H9 (cell line): ENCODE measurements at regions not wholly inside any gene's neighbourhood (a gene's known extent, or its start where the extent isn't known, plus 50 kb on each side); places are given as distances from the start of the nearest gene placed in this dataset.

Experiments used
- DNase-seq: peaks from one replicate; pipeline ENCODE4 v3.0.0-alpha.2; 2017
- H2AFZ ChIP-seq: one replicate; pipeline ENCODE4 v1.6.1; 2013; ENCODE audit warnings: mild to moderate bottlenecking, low read length, control low read depth, moderate library complexity
- H2AK5ac ChIP-seq: 2 replicates; pipeline ENCODE4 v1.6.1; 2013; ENCODE audit warnings: low read length, control low read depth, mixed read lengths; ENCODE audit not compliant: insufficient read length
- H2BK120ac ChIP-seq: one replicate; pipeline ENCODE4 v1.6.1; 2013; ENCODE audit warnings: low read depth, mild to moderate bottlenecking, low read length, control low read depth, inconsistent platforms; ENCODE audit not compliant: poor library complexity, severe bottlenecking
- H2BK12ac ChIP-seq: 2 replicates; pipeline ENCODE4 v1.6.1; 2013; ENCODE audit warnings: low read length, control low read depth, mixed read lengths, low read depth; ENCODE audit not compliant: insufficient read length
- H2BK15ac ChIP-seq: 2 replicates; pipeline ENCODE4 v1.6.1; 2013; ENCODE audit warnings: low read depth, low read length, control low read depth
- H2BK20ac ChIP-seq: one replicate; pipeline ENCODE4 v1.6.1; 2013; ENCODE audit warnings: low read depth, mild to moderate bottlenecking, low read length, control low read depth, inconsistent platforms; ENCODE audit not compliant: poor library complexity, severe bottlenecking
- H2BK5ac ChIP-seq: 2 replicates; pipeline ENCODE4 v1.6.1; 2013; ENCODE audit warnings: low read length, control low read depth, mixed read lengths; ENCODE audit not compliant: insufficient read length
- H3K14ac ChIP-seq: 2 replicates; pipeline ENCODE4 v1.6.1; 2013; ENCODE audit warnings: low read length, control low read depth; ENCODE audit not compliant: insufficient read depth
- H3K18ac ChIP-seq: 2 replicates; pipeline ENCODE4 v1.6.1; 2013; ENCODE audit warnings: low read depth, mild to moderate bottlenecking, mixed read lengths, low read length, control low read depth; ENCODE audit not compliant: insufficient read length
- H3K23ac ChIP-seq: 2 replicates; pipeline ENCODE4 v1.6.1; 2013; ENCODE audit warnings: low read length, control low read depth, mixed read lengths, low read depth; ENCODE audit not compliant: insufficient read length
- H3K23me2 ChIP-seq: 2 replicates; pipeline ENCODE4 v1.6.1; 2013; ENCODE audit warnings: low read depth, mild to moderate bottlenecking, mixed read lengths, low read length, control low read depth; ENCODE audit not compliant: insufficient read length, poor library complexity, severe bottlenecking
- H3K27ac ChIP-seq: 2 replicates; pipeline ENCODE4 v1.5.1; 2013; ENCODE audit warnings: low read length, control low read depth, mixed read lengths, low read depth; ENCODE audit not compliant: insufficient read length
- H3K27me3 ChIP-seq: 2 replicates; pipeline ENCODE4 v1.6.1; 2013; ENCODE audit warnings: low read length, control low read depth, inconsistent platforms; ENCODE audit not compliant: insufficient read depth
- H3K4ac ChIP-seq: 2 replicates; pipeline ENCODE4 v1.6.1; 2013; ENCODE audit warnings: low read depth, mild to moderate bottlenecking, control low read depth, inconsistent platforms, low read length, moderate library complexity
- H3K4me1 ChIP-seq: 2 replicates; pipeline ENCODE4 v1.6.1; 2013; ENCODE audit warnings: low read length, control low read depth, inconsistent platforms; ENCODE audit not compliant: insufficient read depth
- H3K4me2 ChIP-seq: 2 replicates; pipeline ENCODE4 v1.6.1; 2013; ENCODE audit warnings: low read length, control low read depth, mixed read lengths; ENCODE audit not compliant: insufficient read length, insufficient read depth
- H3K56ac ChIP-seq: 2 replicates; pipeline ENCODE4 v1.6.1; 2013; ENCODE audit warnings: low read depth, mild to moderate bottlenecking, mixed read lengths, low read length, control low read depth; ENCODE audit not compliant: insufficient read length
- H3K79me1 ChIP-seq: 2 replicates; pipeline ENCODE4 v1.6.1; 2013; ENCODE audit warnings: low read depth, mild to moderate bottlenecking, moderate library complexity, low read length, control low read depth, inconsistent platforms; ENCODE audit not compliant: insufficient read depth, poor library complexity, severe bottlenecking
- H3K79me2 ChIP-seq: 2 replicates; pipeline ENCODE4 v1.6.1; 2013; ENCODE audit warnings: low read length, control low read depth, inconsistent platforms; ENCODE audit not compliant: insufficient read depth
- H3K9ac ChIP-seq: 2 replicates; pipeline ENCODE4 v1.6.1; 2013; ENCODE audit warnings: low read length, control low read depth, mixed read lengths; ENCODE audit not compliant: insufficient read length; ENCODE audit errors: extremely low read depth
- H3K9me3 ChIP-seq: one replicate; pipeline ENCODE4 v1.6.1; 2013; ENCODE audit warnings: low read depth, low read length, inconsistent platforms; ENCODE audit not compliant: control insufficient read depth
- H3T11ph ChIP-seq: one replicate; pipeline ENCODE4 v1.6.1; 2013; ENCODE audit warnings: mild to moderate bottlenecking, low read length, control low read depth, inconsistent platforms
- H4K20me1 ChIP-seq: one replicate; pipeline ENCODE4 v1.6.1; 2013; ENCODE audit not compliant: control insufficient read depth, insufficient read length, insufficient read depth
- H4K5ac ChIP-seq: 2 replicates; pipeline ENCODE4 v1.6.1; 2013; ENCODE audit warnings: low read depth, mild to moderate bottlenecking, mixed read lengths, low read length, control low read depth; ENCODE audit not compliant: insufficient read length
- H4K8ac ChIP-seq: replicated peaks from 2 replicates; pipeline ENCODE4 v1.6.1; 2013; ENCODE audit warnings: low read length, control low read depth, mixed read lengths, low read depth; ENCODE audit not compliant: insufficient read length
- H4K91ac ChIP-seq: 2 replicates; pipeline ENCODE4 v1.6.1; 2013; ENCODE audit warnings: low read depth, mild to moderate bottlenecking, moderate library complexity, mixed read lengths, low read length, control low read depth; ENCODE audit not compliant: insufficient read length
- H3K27ac Mint-ChIP-seq, 3 experiments: 2 replicates in 2 of 3; 3 replicates in 1 of 3; pipeline ENCODE4 v1.8.0; 2020 to 2021; ENCODE audit warnings: mixed read lengths in 3 of 3, mild to moderate bottlenecking in 1 of 3, moderate library complexity in 1 of 3
- H3K27me3 Mint-ChIP-seq: 2 replicates; pipeline ENCODE4 v1.8.0; 2021; ENCODE audit warnings: low read depth, mild to moderate bottlenecking, moderate library complexity, mixed read lengths
- H3K36me3 Mint-ChIP-seq, 3 experiments: 2 replicates in 2 of 3; 3 replicates in 1 of 3; pipeline ENCODE4 v1.8.0; 2020 to 2021; ENCODE audit warnings: low read depth in 3 of 3, mixed read lengths in 3 of 3; ENCODE audit not compliant: insufficient read depth in 1 of 3
- H3K4me1 Mint-ChIP-seq, 2 experiments: 2 replicates each; pipeline ENCODE4 v1.8.0; 2020; ENCODE audit warnings: mixed read lengths in 2 of 2
- H3K4me3 Mint-ChIP-seq, 2 experiments: 2 replicates in 1 of 2; 3 replicates in 1 of 2; pipeline ENCODE4 v1.8.0; 2020 to 2021; ENCODE audit warnings: mild to moderate bottlenecking in 2 of 2, mixed read lengths in 2 of 2, moderate library complexity in 1 of 2
- H3K9me3 Mint-ChIP-seq, 2 experiments: 2 replicates in 1 of 2; 3 replicates in 1 of 2; pipeline ENCODE4 v1.8.0; 2020; ENCODE audit warnings: mild to moderate bottlenecking in 2 of 2, mixed read lengths in 2 of 2, moderate library complexity in 1 of 2
- WGBS: extraction: QIAGEN DNeasy Blood & Tissue Kit; methylation state at CpG from one replicate; pipeline ENCODE4 v1.1.7; 2013; ENCODE audit warnings: missing lambda C conversion rate, low lambda C conversion rate, mixed read lengths; ENCODE audit not compliant: insufficient read length; ENCODE audit errors: extremely low coverage; 5-methylcytosine and 5-hydroxymethylcytosine counted together
- TF ChIP-seq, protein P1 (sequence below): fragments of 200-600 bp; sonication (generic); conservative IDR thresholded peaks from 3 replicates; pipeline ENCODE4 v1.8.0; 2021; ENCODE audit warnings: antibody characterized with exemption, mild to moderate bottlenecking

DNA sequence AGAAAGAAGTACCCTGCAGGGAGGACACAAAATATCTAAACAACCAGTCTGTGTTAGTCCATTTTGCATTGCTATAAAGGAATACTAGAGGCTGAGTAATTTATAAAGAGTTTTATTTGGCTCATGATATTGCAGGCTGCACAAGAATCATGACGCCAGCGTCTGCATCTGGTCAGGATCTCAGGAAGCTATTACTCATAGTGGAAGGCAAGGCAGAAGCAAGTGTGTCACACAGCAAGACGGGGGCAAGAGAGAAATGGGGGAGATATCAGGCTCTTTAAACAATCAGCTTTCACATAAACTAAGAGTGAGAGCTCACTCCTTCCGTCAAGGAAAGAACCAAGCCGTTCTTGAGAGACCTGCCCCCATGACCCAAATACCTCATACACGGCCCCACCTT is 614.8 kb downstream of the ZIC1 start:
- Histone ChIP-seq H2BK15ac (no peak overlapping the region), H4K20me1 (no peaks in the 10 kb centered on the region), H2BK12ac (no peak overlapping the region), H3K27ac (no peak overlapping the region), H3K4me1 (no peaks in the 10 kb centered on the region), H4K5ac (no peak overlapping the region), H4K91ac (no peak overlapping the region), H3K56ac (no peak overlapping the region), H3K23ac (no peak overlapping the region), H3K4me2 (no peak overlapping the region), H3K9ac (no peak overlapping the region), H4K8ac (no peak overlapping the region), H3K14ac (no peak overlapping the region), H3K23me2 (no peaks in the 10 kb centered on the region), H3K79me2 (no peaks in the 10 kb centered on the region), H3K18ac (no peak overlapping the region), H2BK5ac (no peak overlapping the region), H3K79me1 (no peaks in the 10 kb centered on the region), H3K27me3 (no peaks in the 10 kb centered on the region), H3K9me3 (no peaks in the 10 kb centered on the region), H2BK120ac (no peak overlapping the region), H2BK20ac (no peak overlapping the region), H3K4ac (no peak overlapping the region), H2AFZ (no peak overlapping the region), H2AK5ac (no peak overlapping the region), H3T11ph (no peak overlapping the region)
- Mint-ChIP-seq H3K27me3 (no peaks in the 10 kb centered on the region; the same call in 1 of the 2 replicates), H3K27ac (no peak overlapping the region), H3K4me1 (no peaks in the 10 kb centered on the region), H3K9me3 (no peaks in the 10 kb centered on the region), H3K4me3 (no peak overlapping the region), H3K36me3 (no peaks in the 10 kb centered on the region; a peak in 1 of 7 replicates)
- TF ChIP-seq, protein P1, sequence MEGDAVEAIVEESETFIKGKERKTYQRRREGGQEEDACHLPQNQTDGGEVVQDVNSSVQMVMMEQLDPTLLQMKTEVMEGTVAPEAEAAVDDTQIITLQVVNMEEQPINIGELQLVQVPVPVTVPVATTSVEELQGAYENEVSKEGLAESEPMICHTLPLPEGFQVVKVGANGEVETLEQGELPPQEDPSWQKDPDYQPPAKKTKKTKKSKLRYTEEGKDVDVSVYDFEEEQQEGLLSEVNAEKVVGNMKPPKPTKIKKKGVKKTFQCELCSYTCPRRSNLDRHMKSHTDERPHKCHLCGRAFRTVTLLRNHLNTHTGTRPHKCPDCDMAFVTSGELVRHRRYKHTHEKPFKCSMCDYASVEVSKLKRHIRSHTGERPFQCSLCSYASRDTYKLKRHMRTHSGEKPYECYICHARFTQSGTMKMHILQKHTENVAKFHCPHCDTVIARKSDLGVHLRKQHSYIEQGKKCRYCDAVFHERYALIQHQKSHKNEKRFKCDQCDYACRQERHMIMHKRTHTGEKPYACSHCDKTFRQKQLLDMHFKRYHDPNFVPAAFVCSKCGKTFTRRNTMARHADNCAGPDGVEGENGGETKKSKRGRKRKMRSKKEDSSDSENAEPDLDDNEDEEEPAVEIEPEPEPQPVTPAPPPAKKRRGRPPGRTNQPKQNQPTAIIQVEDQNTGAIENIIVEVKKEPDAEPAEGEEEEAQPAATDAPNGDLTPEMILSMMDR = no peak
- no CpG with 5 or more reads among the region's 6 CpGs for WGBS
- no peak for DNase-seq
